ENCODE measurements at regions not wholly inside any gene's neighbourhood (a gene's known extent, or its start where the extent isn't known, plus 50 kb on each side); places are given as distances from the start of the nearest gene placed in this dataset.

DNA sequence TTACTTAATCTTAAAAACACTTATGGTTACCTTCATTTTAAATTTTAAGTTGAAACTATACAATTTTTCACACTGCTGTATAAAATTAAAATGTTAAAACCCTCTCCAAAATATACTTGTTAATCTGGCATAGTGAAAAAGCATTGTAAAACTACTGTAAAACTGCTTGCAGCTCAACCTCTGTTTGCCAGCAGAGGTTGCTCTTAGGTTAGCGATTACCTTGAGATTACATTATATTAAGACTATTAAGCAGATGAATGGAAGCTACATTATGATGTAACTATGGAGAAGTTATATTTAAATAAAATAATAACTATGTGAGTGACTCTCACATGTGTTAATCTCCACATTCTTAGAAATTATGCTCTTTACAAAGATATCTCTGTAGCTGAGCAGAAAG lies 143.6 kb upstream of the SLITRK3 start:
- DNase-seq (ENCODE audit: low read depth) = no peak

DNA sequence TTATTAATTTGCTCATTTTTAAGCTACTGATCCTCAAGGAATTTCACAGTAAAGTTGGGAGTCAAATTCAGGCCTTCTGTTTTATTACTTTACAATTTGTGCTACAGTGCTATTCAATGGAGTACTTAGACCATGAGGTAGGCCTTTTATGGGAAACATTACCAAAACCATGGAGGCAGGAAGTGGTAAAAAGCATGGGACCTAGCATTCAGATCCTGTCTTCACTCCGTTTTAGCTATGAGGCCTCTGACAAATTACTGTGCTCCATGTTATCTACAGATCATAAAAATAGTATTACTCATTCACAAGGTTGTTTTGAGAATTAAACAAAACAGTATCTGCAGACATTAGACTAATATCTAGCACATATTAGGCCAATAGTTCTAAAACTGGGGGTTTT lies 140.6 kb upstream of the SLITRK3 start:
- DNase-seq (ENCODE audit: low read depth) = no peak
